GM12873 (cell line): ENCODE measurements at regions not wholly inside any gene's neighbourhood (a gene's known extent, or its start where the extent isn't known, plus 50 kb on each side); places are given as distances from the start of the nearest gene placed in this dataset.

Experiments used
- TF ChIP-seq, protein P1 (sequence below): IDR thresholded peaks from 2 replicates; pipeline ENCODE4 v1.5.1; 2012; ENCODE audit warnings: low read depth, mild to moderate bottlenecking, moderate library complexity, low read length, control low read depth; ENCODE audit not compliant: insufficient read depth; ENCODE audit errors: missing control alignments

DNA sequence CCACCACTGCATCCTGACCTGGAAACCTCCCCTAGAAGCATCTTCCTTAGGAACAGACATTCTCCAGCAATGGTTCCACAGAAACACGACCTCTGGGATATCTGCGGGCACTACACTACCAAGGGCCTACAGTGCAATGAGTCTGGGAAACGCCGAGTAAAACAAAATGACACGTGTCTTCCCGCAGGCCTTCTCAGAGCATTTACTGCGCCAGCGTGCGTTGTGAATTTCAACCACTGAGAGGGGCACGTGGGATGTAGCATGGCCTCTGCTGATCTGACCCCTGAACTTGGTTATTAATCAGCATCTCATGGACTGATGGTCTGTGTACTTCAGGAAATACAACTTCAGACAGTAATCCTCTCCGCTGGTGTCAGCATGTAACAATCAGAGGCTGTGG is 173.0 kb downstream of the C16orf95 start:
- TF ChIP-seq, protein P1, sequence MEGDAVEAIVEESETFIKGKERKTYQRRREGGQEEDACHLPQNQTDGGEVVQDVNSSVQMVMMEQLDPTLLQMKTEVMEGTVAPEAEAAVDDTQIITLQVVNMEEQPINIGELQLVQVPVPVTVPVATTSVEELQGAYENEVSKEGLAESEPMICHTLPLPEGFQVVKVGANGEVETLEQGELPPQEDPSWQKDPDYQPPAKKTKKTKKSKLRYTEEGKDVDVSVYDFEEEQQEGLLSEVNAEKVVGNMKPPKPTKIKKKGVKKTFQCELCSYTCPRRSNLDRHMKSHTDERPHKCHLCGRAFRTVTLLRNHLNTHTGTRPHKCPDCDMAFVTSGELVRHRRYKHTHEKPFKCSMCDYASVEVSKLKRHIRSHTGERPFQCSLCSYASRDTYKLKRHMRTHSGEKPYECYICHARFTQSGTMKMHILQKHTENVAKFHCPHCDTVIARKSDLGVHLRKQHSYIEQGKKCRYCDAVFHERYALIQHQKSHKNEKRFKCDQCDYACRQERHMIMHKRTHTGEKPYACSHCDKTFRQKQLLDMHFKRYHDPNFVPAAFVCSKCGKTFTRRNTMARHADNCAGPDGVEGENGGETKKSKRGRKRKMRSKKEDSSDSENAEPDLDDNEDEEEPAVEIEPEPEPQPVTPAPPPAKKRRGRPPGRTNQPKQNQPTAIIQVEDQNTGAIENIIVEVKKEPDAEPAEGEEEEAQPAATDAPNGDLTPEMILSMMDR: no peak

DNA sequence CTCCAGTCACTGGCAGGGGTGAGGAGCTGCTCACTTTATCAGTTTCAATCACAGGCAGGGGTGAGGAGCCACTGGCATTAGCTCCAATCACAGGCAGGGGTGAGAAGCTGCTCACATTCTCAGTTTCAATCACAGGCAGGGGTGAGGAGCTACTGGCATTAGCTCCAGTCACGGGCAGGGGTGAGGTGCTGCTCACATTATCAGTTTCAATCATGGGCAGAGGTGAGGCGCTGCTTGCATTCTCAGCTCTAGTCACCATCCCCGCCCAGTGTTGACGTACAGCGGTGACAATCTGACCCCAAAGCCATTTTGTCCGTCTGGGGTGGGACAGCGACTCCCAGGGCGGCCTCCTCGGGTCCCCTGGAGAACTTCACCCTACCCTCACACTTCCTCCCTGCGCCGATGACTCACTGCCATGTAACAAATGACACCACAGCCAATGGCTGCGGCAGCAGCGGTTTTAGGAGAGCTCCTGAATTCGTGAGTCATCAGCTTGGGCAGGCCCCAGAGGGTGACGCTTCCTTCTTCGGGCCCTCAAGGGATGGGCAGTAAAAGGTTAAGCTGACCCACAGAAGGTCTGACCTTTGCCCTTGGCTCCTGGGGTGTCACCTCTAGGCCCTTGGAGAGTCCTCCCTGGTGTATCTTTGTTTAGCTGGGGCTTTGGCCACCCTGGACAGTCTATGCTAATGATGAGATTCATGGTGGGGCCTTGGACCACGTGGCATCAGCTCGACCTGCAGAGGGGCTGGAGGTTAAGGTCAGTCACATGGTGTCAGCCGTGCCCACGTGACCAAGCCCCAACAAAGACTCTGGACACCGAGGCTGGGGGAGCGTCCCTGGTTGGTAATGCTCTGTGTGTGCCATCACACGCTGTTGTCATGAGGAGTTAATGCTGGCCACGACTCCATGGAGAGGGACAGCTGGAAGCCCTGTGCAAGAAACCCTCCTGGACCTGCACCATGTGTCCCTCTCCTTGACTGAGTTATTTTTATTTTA is 171.7 kb downstream of the C16orf95 start:
- TF ChIP-seq, protein P1: no peak

DNA sequence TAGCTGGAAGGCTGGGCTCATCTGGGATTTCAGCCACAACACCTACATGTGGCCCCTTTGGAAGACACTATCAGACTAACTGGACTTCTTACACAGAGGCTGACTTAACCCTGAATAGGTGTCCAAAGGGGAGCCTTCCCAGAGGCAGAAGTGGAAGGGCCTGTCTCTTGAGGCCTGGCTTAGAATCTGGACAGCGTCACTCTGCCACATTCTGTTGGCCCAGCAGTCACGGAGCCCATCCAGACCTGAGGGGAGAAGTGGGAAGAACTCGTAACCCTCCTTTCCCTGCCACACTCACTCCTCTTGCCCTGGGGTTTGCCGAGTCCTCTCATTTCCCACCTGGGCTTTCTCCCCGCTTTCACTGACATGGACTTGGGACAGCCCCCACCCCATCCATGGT is 170.5 kb downstream of the C16orf95 start:
- TF ChIP-seq, protein P1: no peak

DNA sequence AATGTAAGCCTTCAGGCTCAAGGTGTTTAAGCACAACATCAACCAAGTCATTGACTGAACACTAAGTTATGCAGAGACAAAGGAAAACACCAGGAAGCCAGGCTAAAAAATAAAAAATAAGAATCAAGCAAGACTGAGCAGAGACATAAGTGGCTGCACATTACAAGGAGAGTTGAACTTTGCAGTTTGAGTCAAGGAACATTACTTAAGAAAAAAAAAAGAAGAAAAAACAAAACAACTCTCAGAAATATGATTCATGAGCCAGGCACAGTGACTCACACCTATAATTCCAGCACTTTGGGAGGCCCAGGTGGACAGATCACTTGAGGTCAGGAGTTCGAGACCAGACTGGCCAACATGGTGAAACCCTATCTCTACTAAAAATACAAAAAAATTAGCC is 168.1 kb downstream of the C16orf95 start:
- TF ChIP-seq, protein P1: no peak

DNA sequence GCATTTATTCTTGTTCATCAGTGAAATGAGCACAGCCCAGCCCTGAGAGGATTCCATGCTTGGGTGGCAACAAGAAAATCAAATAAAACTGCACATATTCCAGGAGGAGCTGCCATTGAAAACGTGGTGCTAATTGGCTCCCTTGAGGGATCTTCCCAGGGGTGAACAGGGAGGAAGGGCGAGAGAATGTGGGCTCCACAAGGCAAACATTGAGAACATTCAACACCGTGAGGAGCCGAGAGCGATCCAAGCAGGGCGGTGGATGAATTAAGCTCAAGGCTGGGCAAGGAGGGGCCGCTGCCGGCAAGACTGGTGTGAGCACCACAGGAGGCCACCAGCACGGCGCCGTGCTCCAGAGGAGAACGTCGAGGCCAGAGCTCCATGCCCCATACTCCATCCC is 166.9 kb downstream of the C16orf95 start:
- TF ChIP-seq, protein P1: no peak

DNA sequence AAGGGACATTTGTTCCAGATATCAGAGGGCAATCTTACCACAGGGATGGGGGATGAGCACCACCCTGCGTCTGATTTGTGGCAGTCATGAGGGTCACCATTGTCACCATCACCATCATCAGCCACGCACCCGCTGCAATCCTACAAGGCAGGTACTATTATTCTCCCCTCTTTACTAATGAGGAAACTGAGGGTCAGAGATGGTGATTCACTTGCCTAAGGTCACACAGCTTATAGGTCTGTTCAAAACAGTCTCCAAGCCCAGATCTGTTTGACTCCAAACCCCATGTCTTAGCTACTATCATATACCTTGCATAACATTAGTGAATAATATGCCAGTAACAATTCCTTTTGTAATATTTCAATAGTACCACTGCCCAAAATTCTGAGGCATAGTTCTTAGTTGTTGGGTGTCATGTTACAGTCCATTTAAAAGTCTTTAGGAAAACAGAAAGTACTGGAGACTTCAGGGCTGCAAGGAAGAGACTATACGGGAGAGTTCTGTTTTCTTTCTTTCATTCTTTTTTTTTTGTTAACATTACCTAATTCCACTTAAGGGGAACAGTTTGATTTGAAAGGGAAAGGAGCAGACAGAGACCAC is 166.4 kb downstream of the C16orf95 start:
- TF ChIP-seq, protein P1: no peak

DNA sequence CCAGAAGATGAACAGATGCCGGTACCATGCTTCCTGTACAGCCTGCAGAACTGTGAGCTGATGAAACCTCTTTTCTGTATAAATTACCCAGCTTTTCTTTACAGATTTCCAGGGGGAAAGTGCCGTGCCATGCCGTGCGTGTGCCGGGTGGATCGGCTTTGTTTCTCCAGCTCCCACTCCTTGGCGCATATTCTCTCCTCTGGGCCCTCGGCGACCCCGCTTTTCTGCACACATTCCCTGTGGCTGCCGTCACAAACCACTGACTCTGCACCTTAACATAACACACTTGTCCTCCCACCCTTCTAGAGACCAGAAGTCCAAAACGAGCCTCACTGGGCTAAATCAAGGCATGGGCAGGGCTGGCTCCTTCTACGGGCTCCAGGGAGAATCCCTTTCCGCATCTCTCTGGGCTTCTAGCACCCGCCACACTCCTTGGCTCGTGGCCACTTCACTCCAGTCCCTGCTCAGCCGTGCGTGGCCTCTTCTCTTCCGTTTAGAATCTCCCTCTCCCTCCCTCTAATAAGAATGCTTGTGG is 164.9 kb downstream of the C16orf95 start:
- TF ChIP-seq, protein P1: no peak
